ENCODE measurements at regions not wholly inside any gene's neighbourhood (a gene's known extent, or its start where the extent isn't known, plus 50 kb on each side); places are given as distances from the start of the nearest gene placed in this dataset.

- no peak for DNase-seq (ENCODE audit: low spot score in 2 of 2)
Observed at GRCh38 chr16:63577891-63578290, 1541.7 kb upstream of the CDH8 start.

GRCh38 chr16:63575041-63575440 is 1538.8 kb upstream of the CDH8 start:
- Histone ChIP-seq H3K27ac (no peak overlapping the region), H3K36me3 (no peaks in the 10 kb centered on the region), H3K4me3 (no peak overlapping the region), H3K4me1 (no peaks in the 10 kb centered on the region), H3K9me3 (no peaks in the 10 kb centered on the region), H3K27me3 (no peaks in the 10 kb centered on the region)
- TF ChIP-seq CTCF (IDR thresholded peaks at IDR 0.05) = no peak
- DNase-seq (ENCODE audit: low spot score in 2 of 2) = no peak
- intact Hi-C loops (cut with DNase I) = no loop called here

More at GRCh38 chr16:63577891-63578290, 1541.7 kb upstream of the CDH8 start:
- no peak for TF ChIP-seq CTCF (IDR thresholded peaks at IDR 0.05)
- H3K36me3 ChIP-seq = no peaks in the 10 kb centered on the region
- no peak overlapping the region for H3K4me3 ChIP-seq
- H3K27me3 ChIP-seq = no peaks in the 10 kb centered on the region
- no peaks in the 10 kb centered on the region for H3K4me1 ChIP-seq
- H3K9me3 ChIP-seq = no peaks in the 10 kb centered on the region
- intact Hi-C loops (cut with DNase I) = no loop called here
- no peak overlapping the region for H3K27ac ChIP-seq

GRCh38 chr16:63568164-63568563 is 1531.9 kb upstream of the CDH8 start:
- Histone ChIP-seq H3K9me3 (no peaks in the 10 kb centered on the region), H3K27ac (no peak overlapping the region), H3K4me1 (no peaks in the 10 kb centered on the region), H3K36me3 (no peaks in the 10 kb centered on the region), H3K4me3 (no peak overlapping the region), H3K27me3 (no peaks in the 10 kb centered on the region)
- intact Hi-C loops (cut with DNase I) = no loop called here
- TF ChIP-seq CTCF (IDR thresholded peaks at IDR 0.05) = no peak
- no peak for DNase-seq (ENCODE audit: low spot score in 2 of 2)

- Histone ChIP-seq H3K36me3 (no peaks in the 10 kb centered on the region), H3K9me3 (no peaks in the 10 kb centered on the region), H3K27ac (no peak overlapping the region), H3K4me1 (no peaks in the 10 kb centered on the region), H3K27me3 (no peaks in the 10 kb centered on the region), H3K4me3 (no peak overlapping the region)
- DNase-seq (ENCODE audit: low spot score in 2 of 2) = no peak
- no peak for TF ChIP-seq CTCF (IDR thresholded peaks at IDR 0.05)
- intact Hi-C loops (cut with DNase I) = no loop called here
Observed at GRCh38 chr16:63563819-63564505, 1527.7 kb upstream of the CDH8 start.

- no peak overlapping the region for H3K27ac ChIP-seq
- intact Hi-C loops (cut with DNase I) = no loop called here
- H3K9me3 ChIP-seq = no peaks in the 10 kb centered on the region
- H3K27me3 ChIP-seq = no peaks in the 10 kb centered on the region
- TF ChIP-seq CTCF (IDR thresholded peaks at IDR 0.05) = no peak
- H3K36me3 ChIP-seq = no peaks in the 10 kb centered on the region
- no peak overlapping the region for H3K4me3 ChIP-seq
- no peaks in the 10 kb centered on the region for H3K4me1 ChIP-seq
- no peak for DNase-seq (ENCODE audit: low spot score in 2 of 2)
Observed at GRCh38 chr16:63553980-63554379, 1517.7 kb upstream of the CDH8 start.

GRCh38 chr16:63539276-63539675 is 1503.0 kb upstream of the CDH8 start:
- intact Hi-C loops (cut with DNase I) = no loop called here
- Histone ChIP-seq H3K27ac (no peak overlapping the region), H3K9me3 (no peaks in the 10 kb centered on the region), H3K36me3 (no peaks in the 10 kb centered on the region), H3K4me1 (no peaks in the 10 kb centered on the region), H3K27me3 (no peaks in the 10 kb centered on the region), H3K4me3 (no peak overlapping the region)
- DNase-seq (ENCODE audit: low spot score in 2 of 2) = no peak
- TF ChIP-seq CTCF (IDR thresholded peaks at IDR 0.05) = no peak

Data from ascending aorta (tissue), 2 donors.